ENCODE measurements at regions not wholly inside any gene's neighbourhood (a gene's known extent, or its start where the extent isn't known, plus 50 kb on each side); places are given as distances from the start of the nearest gene placed in this dataset.
A peak's percentile ranks its signal among the peaks of the same experiment; 100 is the strongest.
"Not testable (repeated sequence)": the region's sequence is repeated elsewhere in the genome, so short reads cannot be mapped to it uniquely, and the experiment has no call there.

GRCh38 chr3:13228169-13228568 is 154.9 kb upstream of the IQSEC1 start:
- not testable (repeated sequence) for DNase-seq (ENCODE audit: low read depth in 2 of 2)

- no peak for DNase-seq (ENCODE audit: low read depth in 2 of 2)
Measured at GRCh38 chr3:13227315-13228165, 154.3 kb upstream of the IQSEC1 start.

DNA sequence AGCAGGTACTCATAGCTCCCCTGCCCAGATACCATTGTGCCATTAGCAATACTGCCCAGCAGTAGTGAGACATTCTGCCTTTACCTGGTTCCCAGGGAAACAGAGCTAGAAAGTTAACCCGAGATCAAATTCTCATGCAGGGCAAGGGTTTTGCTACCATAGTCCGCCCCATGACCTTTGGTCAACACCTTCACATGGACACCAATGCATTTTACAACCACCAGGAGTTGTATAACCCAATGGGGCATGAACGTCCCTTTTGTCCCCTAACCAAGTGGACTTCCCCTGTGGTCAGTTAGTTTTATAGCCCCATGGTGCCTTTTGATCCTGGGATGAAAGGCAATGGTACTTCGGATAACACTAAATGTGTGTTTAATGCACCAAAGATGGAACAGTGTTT is 151.7 kb upstream of the IQSEC1 start:
- no peak for DNase-seq (ENCODE audit: low read depth in 2 of 2)

- DNase-seq (ENCODE audit: low read depth in 2 of 2) = no peak
Measured at GRCh38 chr3:13223574-13224237, 150.5 kb upstream of the IQSEC1 start.

DNA sequence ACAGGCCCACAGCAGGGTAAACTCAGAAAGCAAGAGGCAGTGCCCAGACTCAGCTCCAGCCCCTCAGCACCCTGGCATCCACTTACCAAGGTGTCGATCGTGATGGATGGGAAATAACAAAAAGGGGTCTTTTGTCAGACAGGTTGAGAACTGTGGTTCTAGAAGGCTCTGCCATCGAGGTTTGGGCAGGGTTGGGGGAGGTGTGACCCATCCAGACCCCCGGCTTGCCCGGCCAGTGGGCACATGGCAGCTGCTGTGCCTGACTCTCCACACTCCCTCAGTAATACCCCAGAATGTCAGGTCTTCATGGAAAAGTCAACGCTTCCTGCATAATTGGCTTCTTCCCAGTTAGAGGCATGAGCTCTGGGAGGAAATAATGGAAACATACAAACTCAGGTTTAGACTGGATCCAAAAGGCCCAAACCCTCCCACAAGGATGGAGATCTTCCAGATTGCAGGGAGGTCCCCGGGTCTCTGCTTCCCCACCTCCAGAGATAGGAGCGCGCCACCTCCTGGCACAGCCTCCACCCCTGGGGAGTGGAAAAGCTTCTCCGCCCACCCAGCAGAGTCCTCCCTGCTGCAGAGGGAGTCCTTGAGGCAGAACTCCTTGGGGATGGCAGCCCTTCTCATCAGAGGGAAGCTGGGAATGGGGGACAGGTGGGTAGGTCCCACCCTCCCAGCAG is 149.8 kb upstream of the IQSEC1 start:
- no peak for DNase-seq (ENCODE audit: low read depth in 2 of 2)

- no peak for DNase-seq (ENCODE audit: low read depth in 2 of 2)
Measured at GRCh38 chr3:13222131-13222530, 148.9 kb upstream of the IQSEC1 start.

DNA sequence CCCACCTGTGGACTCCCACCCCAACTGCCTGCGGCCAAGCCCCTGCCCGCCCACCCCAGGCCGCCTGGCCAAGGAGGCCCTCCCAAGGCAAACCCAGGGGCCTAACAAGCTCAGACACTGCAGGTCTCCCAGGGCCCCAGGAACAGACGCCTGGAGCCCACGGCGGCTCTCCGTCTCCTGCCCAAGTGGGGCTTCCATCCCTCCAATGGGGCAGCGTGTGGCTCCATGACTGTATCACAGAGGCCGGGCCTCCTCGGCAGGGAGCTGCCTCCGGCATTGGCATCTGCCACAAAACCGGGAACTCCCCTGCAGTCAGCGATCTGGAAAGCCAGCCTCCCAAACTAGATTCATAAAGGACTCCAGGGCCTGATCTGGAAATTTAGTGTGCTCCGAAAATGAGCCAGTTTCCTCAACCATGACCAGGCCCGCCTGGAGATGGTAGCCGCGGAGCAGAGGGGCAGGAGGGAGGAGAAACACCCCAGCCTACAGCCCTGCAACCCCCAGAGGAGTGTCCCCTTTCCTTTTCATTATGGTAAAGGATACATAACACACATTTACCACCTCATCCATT is 148.3 kb upstream of the IQSEC1 start:
- no peak for DNase-seq (ENCODE audit: low read depth in 2 of 2)

- no peak for DNase-seq (ENCODE audit: low read depth in 2 of 2)
Measured at GRCh38 chr3:13220991-13221390, 147.8 kb upstream of the IQSEC1 start.

- no peak for DNase-seq (ENCODE audit: low read depth in 2 of 2)
Measured at GRCh38 chr3:13219902-13220296, 146.7 kb upstream of the IQSEC1 start.

GRCh38 chr3:13219077-13219901 is 146.1 kb upstream of the IQSEC1 start:
- DNase-seq (ENCODE audit: low read depth in 2 of 2) = no peak

DNA sequence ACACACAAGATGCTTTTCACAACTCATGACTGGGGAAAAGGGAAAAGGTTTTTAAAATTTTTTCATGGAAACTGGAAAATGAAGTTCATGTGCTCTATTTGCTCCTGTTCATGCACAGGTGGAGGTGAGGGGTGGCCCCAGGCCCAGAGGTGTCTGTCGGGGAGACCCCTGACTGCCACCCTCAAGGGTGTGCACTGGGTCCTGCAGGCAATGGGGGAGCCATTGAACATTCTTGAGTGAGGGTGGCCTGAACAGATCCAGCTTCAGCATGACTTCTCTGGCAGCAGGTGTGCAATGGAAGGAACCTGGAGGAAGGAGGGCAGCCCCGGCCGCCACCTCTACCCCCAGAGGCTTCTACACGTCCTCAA is 145.3 kb upstream of the IQSEC1 start:
- DNase-seq (ENCODE audit: low read depth in 2 of 2) = no peak

DNA sequence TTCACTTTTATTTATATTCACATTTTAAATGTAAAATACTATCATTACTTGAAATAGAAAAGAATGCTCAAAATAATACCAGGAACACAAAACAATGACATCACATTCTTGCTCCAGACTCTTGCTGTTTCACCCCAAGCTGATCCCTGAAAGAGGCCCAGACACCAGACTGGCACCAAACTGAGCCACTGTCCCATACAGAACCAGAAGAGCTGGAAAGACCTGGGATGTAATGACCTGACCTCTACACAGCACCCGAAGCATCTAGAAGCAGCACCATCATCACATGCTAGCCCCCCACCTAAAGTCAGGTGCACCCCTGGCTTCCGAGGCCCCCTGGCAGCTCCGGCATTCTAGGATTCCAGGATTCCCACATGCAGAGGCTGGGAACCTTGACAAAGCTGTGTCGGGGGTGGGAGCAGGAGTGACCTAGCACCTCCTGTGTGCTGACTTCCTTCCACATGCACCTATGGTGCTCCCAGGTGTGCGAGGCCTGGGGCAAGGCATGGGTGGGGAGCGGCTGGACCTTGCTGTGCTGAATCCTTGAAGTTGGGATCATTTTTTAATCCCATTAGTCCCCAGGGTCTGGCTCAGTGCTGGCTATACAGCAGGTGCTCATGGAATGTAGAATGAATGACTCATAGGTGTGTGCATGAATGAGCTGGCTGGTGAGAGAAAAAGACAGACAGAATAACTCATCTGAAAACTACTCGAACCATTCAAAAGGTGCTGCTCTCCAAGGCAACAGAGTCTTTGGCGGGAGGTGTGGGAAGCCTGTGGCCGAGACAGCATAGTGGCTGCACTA is 144.7 kb upstream of the IQSEC1 start:
- peak in 1 of 2 donors; percentile 10 for DNase-seq (ENCODE audit: low read depth in 2 of 2)

DNA sequence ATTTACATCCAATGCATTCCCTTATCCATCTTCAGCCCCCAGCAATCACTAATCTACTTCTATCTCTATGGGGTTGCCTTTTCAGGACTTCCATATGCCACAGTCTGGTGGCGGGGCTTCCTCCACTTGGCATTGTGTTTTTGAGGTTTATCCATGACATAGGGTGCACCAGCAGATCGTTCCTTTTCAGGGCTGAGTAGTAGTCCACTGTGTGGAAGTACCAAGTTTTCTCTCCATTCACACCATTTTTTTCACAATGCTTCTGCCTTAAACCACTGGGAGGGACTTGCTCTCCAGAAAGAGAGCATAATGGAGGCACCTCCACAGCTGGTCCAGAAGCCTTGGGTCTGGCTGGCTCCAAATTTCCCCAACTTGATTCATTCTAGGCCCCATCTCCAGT is 144.0 kb upstream of the IQSEC1 start:
- no peak for DNase-seq (ENCODE audit: low read depth in 2 of 2)

GRCh38 chr3:13215940-13216546 is 142.8 kb upstream of the IQSEC1 start:
- DNase-seq (ENCODE audit: low read depth in 2 of 2) = no peak

DNA sequence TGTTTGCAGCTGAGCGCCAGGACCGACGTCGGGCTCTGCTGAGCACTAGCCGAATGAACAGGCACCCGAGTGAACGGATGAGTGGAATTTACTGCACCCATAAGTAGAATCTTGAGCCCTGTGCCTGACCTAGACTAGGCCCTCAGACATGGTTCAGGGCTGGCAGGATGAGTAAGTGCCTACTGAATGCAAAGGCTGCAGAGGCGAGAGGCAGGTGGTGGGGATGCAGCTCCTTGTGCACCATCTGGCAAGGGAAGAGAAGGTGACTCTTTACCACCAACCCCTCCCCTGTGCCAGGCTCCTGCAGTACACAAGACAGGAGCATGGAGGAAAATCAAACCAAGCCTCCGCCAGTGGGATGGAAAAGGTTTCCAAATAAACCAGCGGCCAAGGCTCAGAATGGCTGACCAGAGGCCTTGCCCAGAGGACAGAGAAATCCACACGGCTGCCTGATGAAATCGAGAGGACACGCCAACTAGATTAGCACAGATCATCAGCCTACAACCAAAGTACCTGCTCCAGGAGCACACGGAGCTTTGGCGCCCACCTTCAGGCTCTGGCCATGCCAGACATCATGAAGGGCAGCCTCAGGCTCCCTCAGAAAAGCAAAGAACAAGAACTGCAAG is 141.7 kb upstream of the IQSEC1 start:
- DNase-seq (ENCODE audit: low read depth in 2 of 2) = no peak

GRCh38 chr3:13213911-13214846 is 140.9 kb upstream of the IQSEC1 start:
- DNase-seq (ENCODE audit: low read depth in 2 of 2) = no peak

DNA sequence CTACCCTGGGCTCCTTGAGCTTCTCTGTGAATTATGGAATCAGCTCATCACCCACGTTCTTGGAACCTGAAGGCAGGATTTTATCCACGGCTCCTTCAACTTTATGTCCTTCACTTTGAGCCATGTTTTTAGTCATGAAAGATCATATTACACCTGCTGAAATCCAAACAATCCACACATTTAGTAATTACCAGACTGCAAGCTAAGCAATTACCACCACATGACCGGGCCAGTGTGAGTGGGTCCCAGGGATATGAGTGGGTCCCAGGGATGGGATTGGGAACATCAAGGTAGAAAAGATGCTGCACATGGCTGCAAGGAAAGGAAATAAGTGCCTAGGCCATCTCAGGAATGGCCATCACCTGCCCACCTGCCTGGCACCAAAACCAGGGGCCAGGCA is 140.3 kb upstream of the IQSEC1 start:
- DNase-seq (ENCODE audit: low read depth in 2 of 2) = no peak

DNA sequence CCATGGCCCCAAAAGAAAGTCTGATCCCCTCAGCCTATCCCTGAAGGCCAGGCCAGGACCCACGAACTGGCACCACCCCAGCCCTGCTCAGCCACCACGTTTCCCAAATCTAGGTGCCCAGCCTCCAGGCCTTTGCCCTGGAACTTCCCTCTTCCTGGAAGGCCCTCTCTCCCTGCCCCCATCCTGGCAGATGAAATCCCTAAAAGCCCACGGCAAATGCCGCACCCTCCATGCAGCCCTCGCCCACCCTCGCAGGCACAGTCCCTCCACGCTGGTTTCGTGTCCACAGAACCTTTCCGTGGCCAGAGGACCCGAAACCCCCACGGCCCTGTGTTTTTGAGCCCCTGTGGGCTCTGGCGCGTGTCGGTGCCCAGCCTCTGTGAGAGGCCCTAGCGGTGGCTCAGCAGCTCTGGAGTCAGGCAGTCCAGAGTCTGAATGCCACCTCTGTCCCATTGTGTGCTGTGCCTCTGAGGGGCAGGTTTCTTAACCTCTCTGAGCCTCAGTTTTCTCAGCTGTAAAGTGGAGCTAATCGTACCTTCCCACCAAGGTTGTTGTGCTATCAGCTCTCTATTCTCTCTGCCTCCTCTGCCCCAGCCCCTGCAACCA is 138.5 kb upstream of the IQSEC1 start:
- no peak for DNase-seq (ENCODE audit: low read depth in 2 of 2)
